ENCODE measurements at regions not wholly inside any gene's neighbourhood (a gene's known extent, or its start where the extent isn't known, plus 50 kb on each side); places are given as distances from the start of the nearest gene placed in this dataset.
A peak's percentile ranks its signal among the peaks of the same experiment; 100 is the strongest.

DNA sequence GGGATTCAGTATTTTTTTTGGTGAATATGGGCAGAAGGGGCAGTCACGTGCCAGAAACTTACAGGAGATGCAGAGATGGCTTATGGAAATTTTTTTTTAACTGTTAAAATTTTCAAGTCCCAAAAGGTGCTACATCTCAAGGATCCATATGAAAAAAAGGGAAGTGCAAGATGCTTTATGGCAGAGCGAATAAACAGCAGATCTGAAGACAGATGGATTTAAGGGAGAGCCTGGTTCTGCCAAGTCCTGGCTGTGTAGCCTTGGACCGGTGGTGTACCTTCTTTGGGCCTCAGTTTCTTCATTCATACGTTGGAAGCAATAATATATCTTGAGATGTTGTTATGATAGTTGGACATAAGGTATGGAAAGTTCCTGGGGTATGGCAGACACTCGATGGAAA lies 91.5 kb upstream of the ARRDC4 start:
- Histone ChIP-seq H3K4me2 (ENCODE audit: insufficient read depth, low read length) (no peak overlapping the region), H3K9me3 (replicated peaks; ENCODE audit: control insufficient read depth, insufficient read depth, low read depth, low read length) (no peaks in the 10 kb centered on the region), H3K27ac (ENCODE audit: extremely low read depth, low read depth, low read length) (no peak overlapping the region), H3K27me3 (ENCODE audit: control insufficient read depth in 2 of 2, insufficient read depth in 2 of 2, low read length in 2 of 2) (no peaks in the 10 kb centered on the region), H2AFZ (ENCODE audit: low read depth, low read length) (no peak overlapping the region), H3K36me3 (ENCODE audit: control insufficient read depth, insufficient read depth, low read length) (0 out of 3 replicates have a peak, but pooled peaks cover 2% of the 10 kb centered on the region), H3K4me3 (no peak overlapping the region), H3K9me1 (ENCODE audit: control insufficient read depth, insufficient read depth, low read length) (no peaks in the 10 kb centered on the region), H3K9ac (ENCODE audit: insufficient read depth in 1 of 2, low read depth in 2 of 2, low read length in 2 of 2) (no peak overlapping the region), H4K20me1 (replicated peaks; ENCODE audit: control insufficient read depth, insufficient read depth, low read length) (no peaks in the 10 kb centered on the region; the same call in 1 of the 2 replicates), H3K4me1 (replicated peaks in 1 of 2; ENCODE audit: control insufficient read depth in 2 of 2, insufficient read depth in 2 of 2, low read length in 2 of 2) (peaks cover 2 to 6% of the 10 kb centered on the region in 2 experiments; a peak in 4 of 5 replicates), H3K79me2 (ENCODE audit: control insufficient read depth, insufficient read depth, low read length) (peaks cover 37% of the 10 kb centered on the region)
- TF ChIP-seq ZNF696 (CRISPR knock-in tag; conservative IDR thresholded peaks at IDR 0.05) (no peak), SPI1 (IDR thresholded peaks at IDR 0.05; ENCODE audit: borderline replicate concordance, low read depth, low read length) (peak; percentile 87)
- ChIA-PET CTCF (ENCODE audit: low intra/inter-chr PET ratio) (no interaction called here), POLR2A (no interaction called here)
- intact Hi-C loops (cut with micrococcal nuclease) = no loop called here
- no TSS peak for BruUV-seq (replicated peaks)
- WGBS (ENCODE audit: insufficient coverage, low coverage, missing lambda C conversion rate) = 40% methylated on average over 4 of the region's 5 CpGs
- in situ Hi-C loops (cut with MboI) = no loop called here
- DNase-seq (ENCODE audit: extremely low read depth in 1 of 4, low spot score in 3 of 4) (no peak), FAIRE-seq (no peak), ATAC-seq (no peak)

- 46% methylated on average over 3 of the region's 3 CpGs for WGBS (ENCODE audit: insufficient coverage, low coverage, missing lambda C conversion rate)
- peaks cover 7 to 10% of the 10 kb centered on the region in 2 experiments; a peak in 4 of 5 replicates for H3K4me1 ChIP-seq (replicated peaks in 1 of 2; ENCODE audit: control insufficient read depth in 2 of 2, insufficient read depth in 2 of 2, low read length in 2 of 2)
- no peaks in the 10 kb centered on the region for H3K9me3 ChIP-seq (replicated peaks; ENCODE audit: control insufficient read depth, insufficient read depth, low read depth, low read length)
Measured at GRCh38 chr15:97870771-97871170, 89.7 kb upstream of the ARRDC4 start.

More at GRCh38 chr15:97870771-97871170, 89.7 kb upstream of the ARRDC4 start:
- no peak overlapping the region for H3K4me3 ChIP-seq
- H3K4me2 ChIP-seq (ENCODE audit: insufficient read depth, low read length) = no peak overlapping the region
- 0 out of 3 replicates have a peak, but pooled peaks cover 2% of the 10 kb centered on the region for H3K36me3 ChIP-seq (ENCODE audit: control insufficient read depth, insufficient read depth, low read length)
- CTCF ChIA-PET (ENCODE audit: low intra/inter-chr PET ratio) = no interaction called here
- peaks cover 49% of the 10 kb centered on the region for H3K79me2 ChIP-seq (ENCODE audit: control insufficient read depth, insufficient read depth, low read length)
- in situ Hi-C loops (cut with MboI) = no loop called here
- intact Hi-C loops (cut with micrococcal nuclease) = no loop called here
- BruUV-seq (replicated peaks) = no TSS peak
- no peak for FAIRE-seq
- no peaks in the 10 kb centered on the region for H3K9me1 ChIP-seq (ENCODE audit: control insufficient read depth, insufficient read depth, low read length)
- POLR2A ChIA-PET = no interaction called here
- no peaks in the 10 kb centered on the region for H3K27me3 ChIP-seq (ENCODE audit: control insufficient read depth in 2 of 2, insufficient read depth in 2 of 2, low read length in 2 of 2)
- H2AFZ ChIP-seq (ENCODE audit: low read depth, low read length) = no peak overlapping the region
- no peak overlapping the region for H3K9ac ChIP-seq (ENCODE audit: insufficient read depth in 1 of 2, low read depth in 2 of 2, low read length in 2 of 2)
- no peaks in the 10 kb centered on the region; the same call in 1 of the 2 replicates for H4K20me1 ChIP-seq (replicated peaks; ENCODE audit: control insufficient read depth, insufficient read depth, low read length)
- DNase-seq (ENCODE audit: extremely low read depth in 1 of 4, low spot score in 3 of 4) = no peak
- TF ChIP-seq, protein P1, sequence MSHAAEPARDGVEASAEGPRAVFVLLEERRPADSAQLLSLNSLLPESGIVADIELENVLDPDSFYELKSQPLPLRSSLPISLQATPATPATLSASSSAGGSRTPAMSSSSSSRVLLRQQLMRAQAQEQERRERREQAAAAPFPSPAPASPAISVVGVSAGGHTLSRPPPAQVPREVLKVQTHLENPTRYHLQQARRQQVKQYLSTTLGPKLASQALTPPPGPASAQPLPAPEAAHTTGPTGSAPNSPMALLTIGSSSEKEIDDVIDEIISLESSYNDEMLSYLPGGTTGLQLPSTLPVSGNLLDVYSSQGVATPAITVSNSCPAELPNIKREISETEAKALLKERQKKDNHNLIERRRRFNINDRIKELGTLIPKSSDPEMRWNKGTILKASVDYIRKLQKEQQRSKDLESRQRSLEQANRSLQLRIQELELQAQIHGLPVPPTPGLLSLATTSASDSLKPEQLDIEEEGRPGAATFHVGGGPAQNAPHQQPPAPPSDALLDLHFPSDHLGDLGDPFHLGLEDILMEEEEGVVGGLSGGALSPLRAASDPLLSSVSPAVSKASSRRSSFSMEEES (CRISPR knock-in tag; IDR thresholded peaks at IDR 0.05) = peak; percentile 74
- TF ChIP-seq HIVEP1 (CRISPR knock-in tag; IDR thresholded peaks at IDR 0.05) = no peak
- no peak for ATAC-seq
- no peak overlapping the region for H3K27ac ChIP-seq (ENCODE audit: extremely low read depth, low read depth, low read length)

Data from K562 (cell line).